ENCODE measurements at regions not wholly inside any gene's neighbourhood (a gene's known extent, or its start where the extent isn't known, plus 50 kb on each side); places are given as distances from the start of the nearest gene placed in this dataset.

- no peak overlapping the region for H3K4me3 ChIP-seq (ENCODE audit: low read length)
- H3K4me1 ChIP-seq (ENCODE audit: insufficient read depth, low read length): no peaks in the 10 kb centered on the region
- H3K9ac ChIP-seq (ENCODE audit: low read depth, low read length): no peak overlapping the region
- no peaks in the 10 kb centered on the region for H3K36me3 ChIP-seq (ENCODE audit: insufficient read depth, low read depth, low read length)
- H3K9me3 ChIP-seq (ENCODE audit: insufficient read depth, low read depth, low read length): no peaks in the 10 kb centered on the region
- no peaks in the 10 kb centered on the region for H3K27me3 ChIP-seq (ENCODE audit: insufficient read depth, low read length)
- no peak overlapping the region for H3K27ac ChIP-seq (ENCODE audit: low read length)
Observed at GRCh38 chr1:219387211-219387610, 213.5 kb downstream of the LYPLAL1 start.

GRCh38 chr1:219385787-219386427 lies 212.2 kb downstream of the LYPLAL1 start:
- Histone ChIP-seq H3K9ac (ENCODE audit: low read depth, low read length) (no peak overlapping the region), H3K36me3 (ENCODE audit: insufficient read depth, low read depth, low read length) (no peaks in the 10 kb centered on the region), H3K27me3 (ENCODE audit: insufficient read depth, low read length) (no peaks in the 10 kb centered on the region), H3K4me1 (ENCODE audit: insufficient read depth, low read length) (no peaks in the 10 kb centered on the region), H3K4me3 (ENCODE audit: low read length) (no peak overlapping the region), H3K9me3 (ENCODE audit: insufficient read depth, low read depth, low read length) (no peaks in the 10 kb centered on the region), H3K27ac (ENCODE audit: low read length) (no peak overlapping the region)

GRCh38 chr1:219383281-219383680 lies 209.6 kb downstream of the LYPLAL1 start:
- no peak overlapping the region for H3K9ac ChIP-seq (ENCODE audit: low read depth, low read length)
- no peaks in the 10 kb centered on the region for H3K4me1 ChIP-seq (ENCODE audit: insufficient read depth, low read length)
- H3K36me3 ChIP-seq (ENCODE audit: insufficient read depth, low read depth, low read length): no peaks in the 10 kb centered on the region
- H3K4me3 ChIP-seq (ENCODE audit: low read length): no peak overlapping the region
- H3K27me3 ChIP-seq (ENCODE audit: insufficient read depth, low read length): no peaks in the 10 kb centered on the region
- no peaks in the 10 kb centered on the region for H3K9me3 ChIP-seq (ENCODE audit: insufficient read depth, low read depth, low read length)
- no peak overlapping the region for H3K27ac ChIP-seq (ENCODE audit: low read length)

GRCh38 chr1:219381396-219381795 lies 207.7 kb downstream of the LYPLAL1 start:
- Histone ChIP-seq H3K4me1 (ENCODE audit: insufficient read depth, low read length) (no peaks in the 10 kb centered on the region), H3K36me3 (ENCODE audit: insufficient read depth, low read depth, low read length) (no peaks in the 10 kb centered on the region), H3K9ac (ENCODE audit: low read depth, low read length) (no peak overlapping the region), H3K27ac (ENCODE audit: low read length) (no peak overlapping the region), H3K9me3 (ENCODE audit: insufficient read depth, low read depth, low read length) (no peaks in the 10 kb centered on the region), H3K4me3 (ENCODE audit: low read length) (no peak overlapping the region), H3K27me3 (ENCODE audit: insufficient read depth, low read length) (no peaks in the 10 kb centered on the region)

GRCh38 chr1:219380463-219380862 lies 206.8 kb downstream of the LYPLAL1 start:
- Histone ChIP-seq H3K27me3 (ENCODE audit: insufficient read depth, low read length) (no peaks in the 10 kb centered on the region), H3K9me3 (ENCODE audit: insufficient read depth, low read depth, low read length) (no peaks in the 10 kb centered on the region), H3K9ac (ENCODE audit: low read depth, low read length) (no peak overlapping the region), H3K4me3 (ENCODE audit: low read length) (no peak overlapping the region), H3K4me1 (ENCODE audit: insufficient read depth, low read length) (no peaks in the 10 kb centered on the region), H3K36me3 (ENCODE audit: insufficient read depth, low read depth, low read length) (no peaks in the 10 kb centered on the region), H3K27ac (ENCODE audit: low read length) (no peak overlapping the region)

GRCh38 chr1:219379691-219380090 lies 206.0 kb downstream of the LYPLAL1 start:
- Histone ChIP-seq H3K9me3 (ENCODE audit: insufficient read depth, low read depth, low read length) (no peaks in the 10 kb centered on the region), H3K4me3 (ENCODE audit: low read length) (no peak overlapping the region), H3K9ac (ENCODE audit: low read depth, low read length) (no peak overlapping the region), H3K27me3 (ENCODE audit: insufficient read depth, low read length) (no peaks in the 10 kb centered on the region), H3K4me1 (ENCODE audit: insufficient read depth, low read length) (no peaks in the 10 kb centered on the region), H3K27ac (ENCODE audit: low read length) (no peak overlapping the region), H3K36me3 (ENCODE audit: insufficient read depth, low read depth, low read length) (no peaks in the 10 kb centered on the region)

GRCh38 chr1:219374636-219375035 lies 201.0 kb downstream of the LYPLAL1 start:
- Histone ChIP-seq H3K27ac (ENCODE audit: low read length) (no peak overlapping the region), H3K9me3 (ENCODE audit: insufficient read depth, low read depth, low read length) (no peaks in the 10 kb centered on the region), H3K9ac (ENCODE audit: low read depth, low read length) (no peak overlapping the region), H3K4me1 (ENCODE audit: insufficient read depth, low read length) (no peaks in the 10 kb centered on the region), H3K27me3 (ENCODE audit: insufficient read depth, low read length) (no peaks in the 10 kb centered on the region), H3K4me3 (ENCODE audit: low read length) (no peak overlapping the region), H3K36me3 (ENCODE audit: insufficient read depth, low read depth, low read length) (no peaks in the 10 kb centered on the region)

- Histone ChIP-seq H3K27me3 (ENCODE audit: insufficient read depth, low read length) (no peaks in the 10 kb centered on the region), H3K27ac (ENCODE audit: low read length) (no peak overlapping the region)
Observed at GRCh38 chr1:219374046-219374566, 200.4 kb downstream of the LYPLAL1 start.

GRCh38 chr1:219373616-219373935 lies 199.9 kb downstream of the LYPLAL1 start:
- Histone ChIP-seq H3K27ac (ENCODE audit: low read length) (no peak overlapping the region), H3K27me3 (ENCODE audit: insufficient read depth, low read length) (no peaks in the 10 kb centered on the region), H3K36me3 (ENCODE audit: insufficient read depth, low read depth, low read length) (no peaks in the 10 kb centered on the region), H3K4me1 (ENCODE audit: insufficient read depth, low read length) (no peaks in the 10 kb centered on the region), H3K9me3 (ENCODE audit: insufficient read depth, low read depth, low read length) (no peaks in the 10 kb centered on the region), H3K9ac (ENCODE audit: low read depth, low read length) (no peak overlapping the region), H3K4me3 (ENCODE audit: low read length) (no peak overlapping the region)

More at GRCh38 chr1:219374046-219374566, 200.4 kb downstream of the LYPLAL1 start:
- H3K9ac ChIP-seq (ENCODE audit: low read depth, low read length): no peak overlapping the region
- H3K36me3 ChIP-seq (ENCODE audit: insufficient read depth, low read depth, low read length): no peaks in the 10 kb centered on the region
- no peaks in the 10 kb centered on the region for H3K9me3 ChIP-seq (ENCODE audit: insufficient read depth, low read depth, low read length)
- H3K4me3 ChIP-seq (ENCODE audit: low read length): no peak overlapping the region
- H3K4me1 ChIP-seq (ENCODE audit: insufficient read depth, low read length): no peaks in the 10 kb centered on the region

- Histone ChIP-seq H3K9me3 (ENCODE audit: insufficient read depth, low read depth, low read length) (no peaks in the 10 kb centered on the region), H3K36me3 (ENCODE audit: insufficient read depth, low read depth, low read length) (no peaks in the 10 kb centered on the region), H3K27me3 (ENCODE audit: insufficient read depth, low read length) (no peaks in the 10 kb centered on the region), H3K4me3 (ENCODE audit: low read length) (no peak overlapping the region), H3K9ac (ENCODE audit: low read depth, low read length) (no peak overlapping the region), H3K27ac (ENCODE audit: low read length) (no peak overlapping the region), H3K4me1 (ENCODE audit: insufficient read depth, low read length) (no peaks in the 10 kb centered on the region)
Observed at GRCh38 chr1:219372916-219373615, 199.4 kb downstream of the LYPLAL1 start.

GRCh38 chr1:219371471-219371870 lies 197.8 kb downstream of the LYPLAL1 start:
- Histone ChIP-seq H3K36me3 (ENCODE audit: insufficient read depth, low read depth, low read length) (no peaks in the 10 kb centered on the region), H3K27me3 (ENCODE audit: insufficient read depth, low read length) (no peaks in the 10 kb centered on the region), H3K4me1 (ENCODE audit: insufficient read depth, low read length) (no peaks in the 10 kb centered on the region), H3K27ac (ENCODE audit: low read length) (no peak overlapping the region), H3K9me3 (ENCODE audit: insufficient read depth, low read depth, low read length) (no peaks in the 10 kb centered on the region), H3K4me3 (ENCODE audit: low read length) (no peak overlapping the region), H3K9ac (ENCODE audit: low read depth, low read length) (no peak overlapping the region)

- H3K27me3 ChIP-seq (ENCODE audit: insufficient read depth, low read length): no peaks in the 10 kb centered on the region
- no peak overlapping the region for H3K4me3 ChIP-seq (ENCODE audit: low read length)
- H3K9me3 ChIP-seq (ENCODE audit: insufficient read depth, low read depth, low read length): no peaks in the 10 kb centered on the region
Observed at GRCh38 chr1:219367496-219367895, 193.8 kb downstream of the LYPLAL1 start.

More at GRCh38 chr1:219367496-219367895, 193.8 kb downstream of the LYPLAL1 start:
- Histone ChIP-seq H3K9ac (ENCODE audit: low read depth, low read length) (no peak overlapping the region), H3K36me3 (ENCODE audit: insufficient read depth, low read depth, low read length) (no peaks in the 10 kb centered on the region), H3K27ac (ENCODE audit: low read length) (no peak overlapping the region), H3K4me1 (ENCODE audit: insufficient read depth, low read length) (no peaks in the 10 kb centered on the region)

All from iPS-20b (cell line).